ENCODE measurements at regions not wholly inside any gene's neighbourhood (a gene's known extent, or its start where the extent isn't known, plus 50 kb on each side); places are given as distances from the start of the nearest gene placed in this dataset.

- Histone ChIP-seq H3K4me1 (ENCODE audit: control insufficient read depth in 2 of 2, insufficient read depth in 1 of 2, low read depth in 1 of 2, low read length in 2 of 2) (no peaks in the 10 kb centered on the region), H2AK5ac (ENCODE audit: low read depth, low read length) (no peak overlapping the region), H3K18ac (ENCODE audit: low read length) (no peak overlapping the region), H3K4ac (ENCODE audit: low read length) (no peak overlapping the region), H4K91ac (ENCODE audit: low read depth, low read length, poor library complexity) (no peak overlapping the region), H3K14ac (ENCODE audit: low read length) (no peak overlapping the region), H2BK15ac (ENCODE audit: low read length) (no peak overlapping the region), H4K8ac (ENCODE audit: low read depth, low read length) (no peak overlapping the region), H3K27me3 (ENCODE audit: control insufficient read depth in 3 of 3, insufficient read depth in 3 of 3, low read depth in 1 of 3, low read length in 3 of 3) (no peaks in the 10 kb centered on the region), H2BK5ac (ENCODE audit: low read length) (no peak overlapping the region), H3K79me1 (ENCODE audit: low read depth, low read length) (no peaks in the 10 kb centered on the region), H2BK120ac (ENCODE audit: low read depth, low read length) (no peak overlapping the region), H3K9me3 (replicated peaks in 1 of 2; ENCODE audit: control insufficient read depth in 2 of 2, insufficient read depth in 1 of 2, low read depth in 1 of 2, low read length in 2 of 2) (peaks cover 0 to 8% of the 10 kb centered on the region in 2 donors), H3K23ac (ENCODE audit: low read depth, low read length, poor library complexity) (no peak overlapping the region), H2BK12ac (ENCODE audit: low read length) (no peak overlapping the region), H3K27ac (replicated peaks; ENCODE audit: low read length) (no peak overlapping the region), H2AFZ (ENCODE audit: low read length) (peak overlapping the region; percentile 50), H3K4me2 (ENCODE audit: insufficient read depth, low read length, poor library complexity, severe bottlenecking) (no peak overlapping the region), H3K36me3 (replicated peaks in 1 of 2; ENCODE audit: control insufficient read depth in 2 of 2, insufficient read depth in 2 of 2, low read length in 2 of 2) (no peaks in the 10 kb centered on the region), H3K4me3 (ENCODE audit: low read length in 2 of 2) (no peak overlapping the region), H3K9ac (ENCODE audit: low read depth, low read length, poor library complexity) (no peak overlapping the region)
- DNase-seq (ENCODE audit: low spot score), result peak; percentile 48
- no CpG with 5 or more reads among the region's 3 CpGs for WGBS, 2 donors (ENCODE audit: extremely low coverage in 2 of 2, insufficient read length in 2 of 2, insufficient replicate concordance in 1 of 2)
Observed at GRCh38 chr13:103539265-103539664, 473.0 kb upstream of the SLC10A2 start.

DNA sequence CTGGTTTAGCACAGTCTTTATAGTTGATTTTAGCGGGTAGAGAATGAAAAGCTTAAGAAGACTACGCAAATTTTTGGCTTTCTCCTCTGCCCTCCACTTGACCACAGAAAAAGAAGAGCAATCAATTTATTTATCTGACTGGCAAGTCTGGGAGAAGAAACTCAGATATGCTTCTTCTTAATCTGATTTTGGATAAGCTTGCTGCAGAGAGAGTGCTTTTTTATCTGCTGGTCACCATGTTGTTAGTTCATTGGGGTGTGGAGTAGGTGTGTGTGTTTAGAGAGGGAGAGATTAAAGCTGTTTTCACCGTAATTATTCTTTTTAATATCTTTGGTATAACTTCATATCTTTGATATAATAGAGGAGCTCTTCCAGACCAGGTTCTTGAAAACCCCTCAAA, 471.4 kb upstream of the SLC10A2 start:
- no CpG with 5 or more reads among the region's 3 CpGs for WGBS, 2 donors (ENCODE audit: extremely low coverage in 2 of 2, insufficient read length in 2 of 2, insufficient replicate concordance in 1 of 2)

GRCh38 chr13:103531278-103531677, 465.1 kb upstream of the SLC10A2 start:
- no CpG with 5 or more reads among the region's 1 CpG for WGBS, 2 donors (ENCODE audit: extremely low coverage in 2 of 2, insufficient read length in 2 of 2, insufficient replicate concordance in 1 of 2)
- H2BK5ac ChIP-seq (ENCODE audit: low read length), result no peak overlapping the region
- no peak overlapping the region for H3K18ac ChIP-seq (ENCODE audit: low read length)
- H3K4me2 ChIP-seq (ENCODE audit: insufficient read depth, low read length, poor library complexity, severe bottlenecking), result no peak overlapping the region
- DNase-seq (ENCODE audit: low spot score), result no peak
- H3K23ac ChIP-seq (ENCODE audit: low read depth, low read length, poor library complexity), result no peak overlapping the region
- no peak overlapping the region for H4K91ac ChIP-seq (ENCODE audit: low read depth, low read length, poor library complexity)
- no peak overlapping the region for H3K14ac ChIP-seq (ENCODE audit: low read length)
- H3K9me3 ChIP-seq (replicated peaks in 1 of 2; ENCODE audit: control insufficient read depth in 2 of 2, insufficient read depth in 1 of 2, low read depth in 1 of 2, low read length in 2 of 2), result no peaks in the 10 kb centered on the region
- no peak overlapping the region for H3K4me3 ChIP-seq (ENCODE audit: low read length in 2 of 2)
- no peak overlapping the region for H2BK15ac ChIP-seq (ENCODE audit: low read length)
- H3K4ac ChIP-seq (ENCODE audit: low read length), result no peak overlapping the region
- H3K27me3 ChIP-seq (ENCODE audit: control insufficient read depth in 3 of 3, insufficient read depth in 3 of 3, low read depth in 1 of 3, low read length in 3 of 3), result no peaks in the 10 kb centered on the region
- H3K27ac ChIP-seq (replicated peaks; ENCODE audit: low read length), result no peak overlapping the region
- H3K36me3 ChIP-seq (replicated peaks in 1 of 2; ENCODE audit: control insufficient read depth in 2 of 2, insufficient read depth in 2 of 2, low read length in 2 of 2), result no peaks in the 10 kb centered on the region
- H2BK12ac ChIP-seq (ENCODE audit: low read length), result no peak overlapping the region
- H3K9ac ChIP-seq (ENCODE audit: low read depth, low read length, poor library complexity), result no peak overlapping the region
- no peaks in the 10 kb centered on the region for H3K4me1 ChIP-seq (ENCODE audit: control insufficient read depth in 2 of 2, insufficient read depth in 1 of 2, low read depth in 1 of 2, low read length in 2 of 2)
- no peak overlapping the region for H2BK120ac ChIP-seq (ENCODE audit: low read depth, low read length)
- H4K8ac ChIP-seq (ENCODE audit: low read depth, low read length), result no peak overlapping the region
- H2AFZ ChIP-seq (ENCODE audit: low read length), result no peak overlapping the region
- H2AK5ac ChIP-seq (ENCODE audit: low read depth, low read length), result no peak overlapping the region
- no peaks in the 10 kb centered on the region for H3K79me1 ChIP-seq (ENCODE audit: low read depth, low read length)

More for the DNA sequence above, 471.4 kb upstream of the SLC10A2 start:
- H3K23ac ChIP-seq (ENCODE audit: low read depth, low read length, poor library complexity), result no peak overlapping the region
- H3K9ac ChIP-seq (ENCODE audit: low read depth, low read length, poor library complexity), result no peak overlapping the region
- H3K14ac ChIP-seq (ENCODE audit: low read length), result no peak overlapping the region
- H3K36me3 ChIP-seq (replicated peaks in 1 of 2; ENCODE audit: control insufficient read depth in 2 of 2, insufficient read depth in 2 of 2, low read length in 2 of 2), result no peaks in the 10 kb centered on the region
- H3K4me2 ChIP-seq (ENCODE audit: insufficient read depth, low read length, poor library complexity, severe bottlenecking), result no peak overlapping the region
- DNase-seq (ENCODE audit: low spot score), result no peak
- no peak overlapping the region for H2BK12ac ChIP-seq (ENCODE audit: low read length)
- no peaks in the 10 kb centered on the region for H3K4me1 ChIP-seq (ENCODE audit: control insufficient read depth in 2 of 2, insufficient read depth in 1 of 2, low read depth in 1 of 2, low read length in 2 of 2)
- no peak overlapping the region for H2BK120ac ChIP-seq (ENCODE audit: low read depth, low read length)
- no peaks in the 10 kb centered on the region for H3K79me1 ChIP-seq (ENCODE audit: low read depth, low read length)
- H2BK15ac ChIP-seq (ENCODE audit: low read length), result no peak overlapping the region
- H3K4me3 ChIP-seq (ENCODE audit: low read length in 2 of 2), result no peak overlapping the region
- no peak overlapping the region for H2AK5ac ChIP-seq (ENCODE audit: low read depth, low read length)
- H3K27ac ChIP-seq (replicated peaks; ENCODE audit: low read length), result no peak overlapping the region
- no peak overlapping the region for H3K4ac ChIP-seq (ENCODE audit: low read length)
- no peak overlapping the region for H2BK5ac ChIP-seq (ENCODE audit: low read length)
- no peak overlapping the region for H3K18ac ChIP-seq (ENCODE audit: low read length)
- peaks cover 0 to under 1% of the 10 kb centered on the region in 2 donors for H3K9me3 ChIP-seq (replicated peaks in 1 of 2; ENCODE audit: control insufficient read depth in 2 of 2, insufficient read depth in 1 of 2, low read depth in 1 of 2, low read length in 2 of 2)
- H2AFZ ChIP-seq (ENCODE audit: low read length), result no peak overlapping the region
- H3K27me3 ChIP-seq (ENCODE audit: control insufficient read depth in 3 of 3, insufficient read depth in 3 of 3, low read depth in 1 of 3, low read length in 3 of 3), result no peaks in the 10 kb centered on the region
- no peak overlapping the region for H4K91ac ChIP-seq (ENCODE audit: low read depth, low read length, poor library complexity)
- no peak overlapping the region for H4K8ac ChIP-seq (ENCODE audit: low read depth, low read length)

DNA sequence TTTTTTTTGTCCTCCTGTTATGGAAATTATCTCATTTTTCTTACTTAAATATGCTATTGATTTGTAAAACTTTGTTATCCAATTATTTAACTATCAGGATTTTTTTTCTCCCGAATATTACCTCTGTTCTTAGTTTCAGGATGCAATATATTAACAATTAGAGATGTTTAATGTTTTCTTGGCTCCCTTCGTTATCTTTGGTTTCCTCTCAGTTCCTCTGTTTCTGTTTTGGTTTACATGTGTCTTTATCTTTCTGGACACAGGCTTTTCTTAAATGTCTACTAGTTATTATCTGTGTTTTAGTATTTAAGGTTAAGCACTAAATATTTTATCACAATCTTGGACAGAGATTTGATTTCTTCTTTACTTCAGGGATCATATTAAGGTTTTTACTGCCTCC, 462.2 kb upstream of the SLC10A2 start:
- H3K27ac ChIP-seq (replicated peaks; ENCODE audit: low read length), result no peak overlapping the region
- H3K9ac ChIP-seq (ENCODE audit: low read depth, low read length, poor library complexity), result no peak overlapping the region
- WGBS, 2 donors (ENCODE audit: extremely low coverage in 2 of 2, insufficient read length in 2 of 2, insufficient replicate concordance in 1 of 2), result no CpG with 5 or more reads among the region's 2 CpGs
- no peak overlapping the region for H3K14ac ChIP-seq (ENCODE audit: low read length)
- no peaks in the 10 kb centered on the region for H3K4me1 ChIP-seq (ENCODE audit: control insufficient read depth in 2 of 2, insufficient read depth in 1 of 2, low read depth in 1 of 2, low read length in 2 of 2)
- no peak overlapping the region for H2AFZ ChIP-seq (ENCODE audit: low read length)
- no peaks in the 10 kb centered on the region for H3K79me1 ChIP-seq (ENCODE audit: low read depth, low read length)
- no peak for DNase-seq (ENCODE audit: low spot score)
- no peak overlapping the region for H2BK120ac ChIP-seq (ENCODE audit: low read depth, low read length)
- H3K4ac ChIP-seq (ENCODE audit: low read length), result no peak overlapping the region
- no peak overlapping the region for H3K18ac ChIP-seq (ENCODE audit: low read length)
- H3K4me3 ChIP-seq (ENCODE audit: low read length in 2 of 2), result no peak overlapping the region
- no peak overlapping the region for H4K91ac ChIP-seq (ENCODE audit: low read depth, low read length, poor library complexity)
- H3K9me3 ChIP-seq (replicated peaks in 1 of 2; ENCODE audit: control insufficient read depth in 2 of 2, insufficient read depth in 1 of 2, low read depth in 1 of 2, low read length in 2 of 2), result no peaks in the 10 kb centered on the region
- no peak overlapping the region for H2BK12ac ChIP-seq (ENCODE audit: low read length)
- no peak overlapping the region for H3K4me2 ChIP-seq (ENCODE audit: insufficient read depth, low read length, poor library complexity, severe bottlenecking)
- H2BK5ac ChIP-seq (ENCODE audit: low read length), result no peak overlapping the region
- H3K23ac ChIP-seq (ENCODE audit: low read depth, low read length, poor library complexity), result no peak overlapping the region
- H2AK5ac ChIP-seq (ENCODE audit: low read depth, low read length), result no peak overlapping the region
- H3K27me3 ChIP-seq (ENCODE audit: control insufficient read depth in 3 of 3, insufficient read depth in 3 of 3, low read depth in 1 of 3, low read length in 3 of 3), result no peaks in the 10 kb centered on the region
- no peak overlapping the region for H2BK15ac ChIP-seq (ENCODE audit: low read length)
- H3K36me3 ChIP-seq (replicated peaks in 1 of 2; ENCODE audit: control insufficient read depth in 2 of 2, insufficient read depth in 2 of 2, low read length in 2 of 2), result no peaks in the 10 kb centered on the region
- no peak overlapping the region for H4K8ac ChIP-seq (ENCODE audit: low read depth, low read length)

Data from neuronal stem cell (in vitro differentiated cells).